Lung (tissue), 11 donors: ENCODE measurements at regions not wholly inside any gene's neighbourhood (a gene's known extent, or its start where the extent isn't known, plus 50 kb on each side); places are given as distances from the start of the nearest gene placed in this dataset.

Experiments used
- ATAC-seq: fragments of 200-7000 bp; cut with Tn5 transposase; one replicate; pipeline ENCODE4 v1.9.1; 2020; ENCODE audit warnings: moderate number of reproducible peaks; ENCODE audit not compliant: insufficient read depth, low FRiP score
- DNase-seq, 3 donors: peaks; one replicate each; pipeline ENCODE4 v3.0.0-alpha.2; 2013 to 2017
- H3K27ac ChIP-seq, 2 donors: one replicate each; pipeline ENCODE4 v1.5.1; 2013; ENCODE audit warnings: mild to moderate bottlenecking in 2 of 2, moderate library complexity in 2 of 2, control low read depth in 1 of 2, inconsistent platforms in 1 of 2, low read depth in 1 of 2, low read length in 1 of 2
- H3K27me3 ChIP-seq, 3 donors: one replicate each; pipeline ENCODE4 v1.5.1; 2013; ENCODE audit warnings: low read length in 2 of 3; ENCODE audit not compliant: control insufficient read depth in 3 of 3, insufficient read depth in 3 of 3
- H3K36me3 ChIP-seq, 4 donors: one replicate each; pipeline ENCODE4 v1.5.1; 2013; ENCODE audit warnings: low read length in 4 of 4, mild to moderate bottlenecking in 1 of 4, moderate library complexity in 1 of 4; ENCODE audit not compliant: control insufficient read depth in 4 of 4, insufficient read depth in 4 of 4
- H3K4me1 ChIP-seq, 5 donors: one replicate each; pipeline ENCODE4 v1.5.1; 2013; ENCODE audit warnings: low read length in 5 of 5, mild to moderate bottlenecking in 2 of 5, moderate library complexity in 1 of 5; ENCODE audit not compliant: control insufficient read depth in 5 of 5, insufficient read depth in 5 of 5
- H3K4me3 ChIP-seq: one replicate; pipeline ENCODE4 v1.5.1; 2013; ENCODE audit warnings: mild to moderate bottlenecking, control low read depth, moderate library complexity
- H3K9ac ChIP-seq, 2 donors: one replicate each; pipeline ENCODE4 v1.5.1; 2013; ENCODE audit warnings: low read length in 2 of 2, control low read depth in 1 of 2; ENCODE audit not compliant: insufficient read depth in 1 of 2
- H3K9me3 ChIP-seq, 4 donors: one replicate each; pipeline ENCODE4 v1.5.1; 2013; ENCODE audit warnings: low read length in 3 of 4, mild to moderate bottlenecking in 1 of 4, moderate library complexity in 1 of 4; ENCODE audit not compliant: control insufficient read depth in 4 of 4, insufficient read depth in 3 of 4
- WGBS, 2 donors: extraction: QIAGEN DNeasy Blood & Tissue Kit; methylation state at CpG; one replicate each; pipeline ENCODE4 v1.1.7; 2013; 5-methylcytosine and 5-hydroxymethylcytosine counted together
- TF ChIP-seq, protein P1 (sequence below): IDR thresholded peaks from 2 replicates; pipeline ENCODE4 v1.5.1; 2012; ENCODE audit warnings: mild to moderate bottlenecking; ENCODE audit errors: control extremely low read depth, extremely low read depth
- donor health status: control.
- donor health status: control.
- donor health status: Bipolar disorder and iron deficiency.
- donor health status: healthy.
- donor health status: DM: yes; HTN: yes; CAD: no.

DNA sequence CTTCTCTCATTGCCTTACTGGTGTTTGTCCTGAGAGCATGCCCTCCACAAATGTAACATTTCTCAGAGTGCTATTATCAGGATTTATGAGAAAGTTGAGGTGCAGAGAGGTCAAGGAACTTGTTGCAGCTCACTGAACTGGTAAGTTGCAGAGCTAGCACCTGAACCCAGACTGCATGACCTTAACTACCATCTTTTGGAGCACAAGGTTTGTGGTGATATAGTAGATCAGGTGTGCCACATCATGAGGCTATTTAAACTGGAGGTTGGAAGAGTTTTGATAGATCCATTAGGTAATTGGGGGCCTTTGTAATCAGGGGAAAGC lies 112.0 kb upstream of the CITED2 start:
- Histone ChIP-seq H3K9ac (peak overlapping the region in 1 of 2 donors; percentile 7), H3K36me3 (no peaks in the 10 kb centered on the region), H3K4me1 (peaks cover 0 to 8% (median 0%) of the 10 kb centered on the region in 5 donors), H3K27ac (no peak overlapping the region), H3K27me3 (no peaks in the 10 kb centered on the region), H3K9me3 (no peaks in the 10 kb centered on the region), H3K4me3 (no peak overlapping the region)
- no peak for DNase-seq
- TF ChIP-seq, protein P1, sequence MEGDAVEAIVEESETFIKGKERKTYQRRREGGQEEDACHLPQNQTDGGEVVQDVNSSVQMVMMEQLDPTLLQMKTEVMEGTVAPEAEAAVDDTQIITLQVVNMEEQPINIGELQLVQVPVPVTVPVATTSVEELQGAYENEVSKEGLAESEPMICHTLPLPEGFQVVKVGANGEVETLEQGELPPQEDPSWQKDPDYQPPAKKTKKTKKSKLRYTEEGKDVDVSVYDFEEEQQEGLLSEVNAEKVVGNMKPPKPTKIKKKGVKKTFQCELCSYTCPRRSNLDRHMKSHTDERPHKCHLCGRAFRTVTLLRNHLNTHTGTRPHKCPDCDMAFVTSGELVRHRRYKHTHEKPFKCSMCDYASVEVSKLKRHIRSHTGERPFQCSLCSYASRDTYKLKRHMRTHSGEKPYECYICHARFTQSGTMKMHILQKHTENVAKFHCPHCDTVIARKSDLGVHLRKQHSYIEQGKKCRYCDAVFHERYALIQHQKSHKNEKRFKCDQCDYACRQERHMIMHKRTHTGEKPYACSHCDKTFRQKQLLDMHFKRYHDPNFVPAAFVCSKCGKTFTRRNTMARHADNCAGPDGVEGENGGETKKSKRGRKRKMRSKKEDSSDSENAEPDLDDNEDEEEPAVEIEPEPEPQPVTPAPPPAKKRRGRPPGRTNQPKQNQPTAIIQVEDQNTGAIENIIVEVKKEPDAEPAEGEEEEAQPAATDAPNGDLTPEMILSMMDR = no peak
- no peak for ATAC-seq

DNA sequence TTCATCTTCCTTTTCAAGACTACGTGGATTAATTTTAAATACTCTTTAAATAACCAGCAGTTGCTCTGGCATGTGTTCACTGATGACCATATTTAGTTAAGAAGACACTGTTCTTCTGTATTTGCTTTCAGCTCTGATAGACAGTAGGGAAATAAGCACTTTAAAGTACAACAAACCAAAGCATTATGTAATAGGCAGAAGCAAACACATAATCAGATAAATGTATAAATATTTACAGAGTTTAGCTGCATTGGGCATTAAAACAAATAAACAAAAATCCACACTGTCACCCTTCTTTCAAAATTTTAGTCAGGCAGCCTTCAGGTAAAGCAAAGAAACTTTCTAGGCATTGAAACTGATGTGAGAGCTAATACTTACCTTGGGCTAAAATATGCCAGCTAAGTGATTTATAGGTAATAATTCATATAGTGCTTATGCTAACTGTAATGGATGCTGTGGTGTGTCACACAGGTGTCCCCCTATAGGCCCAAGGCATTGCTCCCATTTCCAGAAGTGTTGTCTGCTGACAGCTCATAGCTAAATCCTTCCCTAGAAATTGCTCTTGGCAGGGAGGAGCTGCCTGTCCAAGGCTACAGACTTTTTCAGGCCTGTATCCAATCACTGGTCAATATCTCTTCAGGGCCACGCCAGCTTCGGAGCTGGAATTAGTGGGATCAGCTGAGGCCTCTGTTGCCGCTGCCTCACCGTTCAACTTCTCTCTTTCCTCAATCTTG lies 111.5 kb upstream of the CITED2 start:
- Histone ChIP-seq H3K9ac (peak overlapping the region in 1 of 2 donors; percentile 7), H3K4me1 (peaks cover 0 to 8% (median 0%) of the 10 kb centered on the region in 5 donors), H3K27me3 (no peaks in the 10 kb centered on the region), H3K4me3 (no peak overlapping the region), H3K27ac (no peak overlapping the region), H3K36me3 (no peaks in the 10 kb centered on the region), H3K9me3 (no peaks in the 10 kb centered on the region)
- ATAC-seq = no peak
- DNase-seq = peak in 1 of 3 donors; percentile 32
- TF ChIP-seq, protein P1 = no peak
- 84 to 90% methylated on average over 5 of the region's 5 CpGs for whole genome bisulfite sequencing, 2 donors

DNA sequence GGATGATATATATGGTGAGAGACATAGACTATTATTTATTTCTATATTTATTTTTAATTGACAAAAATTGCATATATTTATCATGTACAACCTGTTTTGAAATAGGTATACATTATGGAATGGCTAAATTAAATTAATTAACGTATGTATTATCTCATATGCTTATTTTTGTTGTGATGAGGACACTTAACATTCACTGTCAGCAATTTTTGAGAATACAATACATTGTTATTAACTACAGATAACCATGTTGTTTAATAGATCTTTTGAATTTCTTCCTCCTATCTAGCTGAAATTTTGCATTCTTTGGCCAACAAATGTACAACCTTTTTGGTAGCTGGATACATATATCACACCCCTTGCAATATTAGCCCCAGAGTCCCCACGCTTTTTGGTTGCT lies 110.7 kb upstream of the CITED2 start:
- no peaks in the 10 kb centered on the region for H3K36me3 ChIP-seq
- H3K27ac ChIP-seq = no peak overlapping the region
- no peak overlapping the region for H3K9ac ChIP-seq
- ATAC-seq (no peak), DNase-seq (no peak)
- 74 to 79% methylated on average over 2 of the region's 2 CpGs for WGBS, 2 donors
- TF ChIP-seq, protein P1 = no peak
- no peaks in the 10 kb centered on the region for H3K9me3 ChIP-seq
- no peak overlapping the region for H3K4me3 ChIP-seq
- H3K4me1 ChIP-seq = peaks cover 0 to 8% (median 0%) of the 10 kb centered on the region in 5 donors
- H3K27me3 ChIP-seq = no peaks in the 10 kb centered on the region

DNA sequence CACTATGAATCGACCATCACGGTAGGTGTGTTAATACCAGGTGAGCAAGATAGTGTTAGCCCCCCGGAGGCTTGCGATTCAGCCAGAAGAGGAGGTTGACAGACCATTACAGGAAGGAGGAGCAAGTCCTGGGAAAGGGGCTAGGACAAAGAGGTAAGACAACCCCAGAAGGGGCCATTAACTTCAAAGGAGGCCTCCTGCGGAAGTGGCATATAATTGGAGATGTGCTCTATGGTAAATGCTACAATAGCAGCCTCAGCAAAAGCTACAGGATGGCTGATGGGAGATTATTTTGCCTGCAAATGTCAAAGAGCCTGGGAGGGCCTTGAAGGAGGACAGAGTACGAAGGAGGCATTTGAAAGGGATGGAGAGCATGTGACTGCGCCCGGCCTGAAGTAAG lies 108.6 kb upstream of the CITED2 start:
- ATAC-seq (no peak), DNase-seq (no peak)
- Histone ChIP-seq H3K9ac (no peak overlapping the region), H3K4me1 (peaks cover 0 to 8% (median 0%) of the 10 kb centered on the region in 5 donors), H3K27me3 (no peaks in the 10 kb centered on the region), H3K9me3 (no peaks in the 10 kb centered on the region), H3K36me3 (no peaks in the 10 kb centered on the region), H3K27ac (no peak overlapping the region), H3K4me3 (no peak overlapping the region)
- TF ChIP-seq, protein P1 = no peak
- 89 to 90% methylated on average over 8 of the region's 8 CpGs for WGBS, 2 donors
